HepG2 (cell line): ENCODE measurements at regions not wholly inside any gene's neighbourhood (a gene's known extent, or its start where the extent isn't known, plus 50 kb on each side); places are given as distances from the start of the nearest gene placed in this dataset.

Experiments
- ATAC-seq: fragments of 200-7000 bp; cut with Tn5 transposase; 3 replicates; pipeline ENCODE4 v1.9.1; 2020; ENCODE audit warnings: mild to moderate bottlenecking, moderate library complexity
- BruUV-seq: library from RNA; stranded (reverse); fragments of 400-500 nt; replicated peaks from 2 replicates; lab custom pipeline; 2021; lab: Mats Ljungman, UMichigan
- CTCF ChIA-PET: fragments of 300-600 bp; formaldehyde crosslinking; extraction: SDS; loops from one replicate; lab custom pipeline; 2021; ENCODE audit warnings: low total read pairs, inconsistent platforms, low intra/inter-chr PET ratio; lab: Yijun Ruan, JAX
- POLR2A ChIA-PET: fragments of 350-600 bp; sonication (Branson Sonifier 250); formaldehyde crosslinking; loops from one replicate; lab custom pipeline; 2020; ENCODE audit warnings: antibody characterized with exemption, inconsistent platforms; lab: Yijun Ruan, JAX
- DNase-seq: peaks from one replicate; pipeline ENCODE4 v3.0.0-alpha.2; 2015; ENCODE audit warnings: low spot score
- FAIRE-seq: peaks from 3 replicates; lab custom pipeline; 2011; peaks lifted over from hg19 to GRCh38; lab: Jason Lieb, UNC
- H2AFZ ChIP-seq: one replicate; pipeline ENCODE4 v1.6.1; 2011; ENCODE audit warnings: low read length, inconsistent platforms
- H3K27ac ChIP-seq: fragments of 300-600 bp; 3 replicates; pipeline ENCODE4 v1.8.0; 2011; ENCODE audit warnings: mixed run types, mild to moderate bottlenecking, mixed read lengths, low read length, inconsistent platforms; ENCODE audit not compliant: insufficient read depth; ENCODE audit errors: extremely low read length
- H3K27me3 ChIP-seq, 2 experiments: fragments of 200-600 bp in 1 of 2; 2 replicates in 1 of 2; 3 replicates in 1 of 2; pipeline versions ENCODE4 v1.6.0 to v1.8.0; 2011; ENCODE audit warnings: low read length in 2 of 2, mild to moderate bottlenecking in 2 of 2, moderate library complexity in 2 of 2, inconsistent platforms in 1 of 2; ENCODE audit not compliant: insufficient read depth in 2 of 2, control insufficient read depth in 1 of 2
- H3K36me3 ChIP-seq, 2 experiments: fragments of 200-600 bp in 1 of 2; replicated peaks in 1 of 2; 2 replicates in 1 of 2; 3 replicates in 1 of 2; pipeline versions ENCODE4 v1.5.1 to v1.8.0; 2011; ENCODE audit warnings: low read length in 2 of 2, inconsistent platforms in 1 of 2; ENCODE audit not compliant: insufficient read depth in 2 of 2, control insufficient read depth in 1 of 2
- H3K4me1 ChIP-seq: 2 replicates; pipeline ENCODE4 v1.5.1; 2012; ENCODE audit warnings: low read length, inconsistent platforms; ENCODE audit not compliant: insufficient read depth
- H3K4me2 ChIP-seq: 2 replicates; pipeline ENCODE4 v1.6.0; 2011; ENCODE audit warnings: low read depth, low read length, inconsistent platforms
- H3K4me3 ChIP-seq, 3 experiments: fragments of 200-600 bp in 1 of 3; sonication (generic), shearing (Covaris generic) in 1 of 3; replicated peaks in 1 of 3; 2 replicates each; pipeline ENCODE4 v1.5.1; 2011 to 2016; ENCODE audit warnings: low read length in 3 of 3, inconsistent platforms in 2 of 3, low read depth in 2 of 3, mild to moderate bottlenecking in 2 of 3, control low read depth in 1 of 3, mixed read lengths in 1 of 3; ENCODE audit not compliant: insufficient read depth in 1 of 3
- H3K79me2 ChIP-seq: one replicate; pipeline ENCODE4 v1.6.1; 2011; ENCODE audit warnings: low read length, inconsistent platforms; ENCODE audit not compliant: insufficient read depth
- H3K9ac ChIP-seq: 2 replicates; pipeline ENCODE4 v1.6.0; 2011; ENCODE audit warnings: mild to moderate bottlenecking, low read depth, low read length, inconsistent platforms; ENCODE audit not compliant: insufficient read depth
- H3K9me3 ChIP-seq: 2 replicates; pipeline ENCODE4 v1.5.1; 2012; ENCODE audit warnings: mild to moderate bottlenecking, low read length
- H4K20me1 ChIP-seq: 2 replicates; pipeline ENCODE4 v1.6.0; 2011; ENCODE audit warnings: inconsistent platforms, mild to moderate bottlenecking, low read length, moderate library complexity; ENCODE audit not compliant: insufficient read depth
- MXI1 ChIP-seq: IDR thresholded peaks from 3 replicates; pipeline ENCODE4 v1.6.1; 2012; ENCODE audit warnings: low read depth, low read length, inconsistent platforms, borderline replicate concordance
- NONO ChIP-seq, 2 experiments: fragments of 450-650 bp in 1 of 2; sonication (generic) in 1 of 2; formaldehyde crosslinking in 1 of 2; IDR thresholded peaks in 1 of 2; conservative IDR thresholded peaks in 1 of 2; 2 replicates each; pipeline versions ENCODE4 v1.6.1 to v1.8.0; 2017 to 2022; ENCODE audit warnings: mild to moderate bottlenecking in 1 of 2, missing genetic modification reagents in 1 of 2, moderate library complexity in 1 of 2
- ZFP37 ChIP-seq: sonication (generic); formaldehyde crosslinking; IDR thresholded peaks from 2 replicates; pipeline ENCODE4 v1.4.0; 2020; ENCODE audit warnings: missing genetic modification reagents, borderline replicate concordance
- ZNF234 ChIP-seq: sonication (generic); formaldehyde crosslinking; conservative IDR thresholded peaks from 2 replicates; pipeline ENCODE4 v1.5.1; 2020; ENCODE audit warnings: mild to moderate bottlenecking, missing genetic modification reagents
- ZNF484 ChIP-seq: sonication (generic); formaldehyde crosslinking; IDR thresholded peaks from 2 replicates; pipeline ENCODE4 v1.5.1; 2020; ENCODE audit warnings: mild to moderate bottlenecking, low read depth, missing genetic modification reagents, borderline replicate concordance
- ZNF770 ChIP-seq: sonication (generic); formaldehyde crosslinking; IDR thresholded peaks from 2 replicates; pipeline ENCODE4 v1.5.0; 2020; ENCODE audit warnings: mild to moderate bottlenecking, missing genetic modification reagents
- WGBS: methylation state at CpG from one replicate; pipeline ENCODE4 v1.1.6; 2017; ENCODE audit warnings: low lambda C conversion rate; 5-methylcytosine and 5-hydroxymethylcytosine counted together
- in situ Hi-C: cut with HindIII; loops from 2 replicates; pipeline ENCODE4 v1.10.0; 2017; ENCODE audit warnings: low pct_unique_long_range_greater_than_20kb; ENCODE audit not compliant: extremely low pct_ligation_motif_present
- intact Hi-C: fragments of 100-400 bp; cut with micrococcal nuclease; formaldehyde crosslinking; loops from one replicate; pipeline ENCODE4 v1.10.0; 2022; ENCODE audit not compliant: unreplicated experiment
- TF ChIP-seq, protein P1 (sequence below): sonication (generic); formaldehyde crosslinking; IDR thresholded peaks from 2 replicates; pipeline ENCODE4 v1.4.0; 2020; ENCODE audit warnings: missing genetic modification reagents; ENCODE audit errors: not compliant biosample characterization

DNA sequence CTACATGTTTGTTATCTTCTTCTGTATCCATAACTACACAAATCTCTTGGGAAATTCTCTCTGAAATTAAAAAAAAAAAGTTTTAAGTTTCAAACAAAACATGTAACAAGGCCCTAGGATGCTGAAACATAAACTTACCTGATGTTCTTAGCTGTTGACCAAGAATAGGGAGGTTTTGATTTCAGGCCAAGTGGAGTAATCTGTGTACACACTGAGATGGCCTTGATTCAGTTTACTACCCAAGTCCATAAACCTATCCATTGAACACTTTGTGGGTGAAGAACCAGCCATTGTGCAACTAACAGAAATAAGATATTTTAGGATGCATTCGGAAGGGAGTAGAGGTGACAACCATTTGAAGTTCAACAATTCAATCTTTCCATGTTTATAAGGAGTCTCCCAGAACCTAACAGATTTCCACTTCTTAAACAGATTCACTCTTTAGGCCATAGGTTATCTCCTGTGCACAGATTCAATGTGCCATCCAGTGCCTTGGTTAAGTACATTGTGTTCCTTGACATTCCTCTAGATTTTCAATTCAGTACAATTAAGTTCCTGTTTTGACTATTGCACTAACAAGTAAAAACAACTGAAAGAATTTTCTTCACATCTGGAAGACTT is 143.1 kb downstream of the CRPPA start:
- Histone ChIP-seq H3K27me3 (no peaks in the 10 kb centered on the region), H3K27ac (no peak overlapping the region), H3K4me1 (no peaks in the 10 kb centered on the region), H3K79me2 (no peaks in the 10 kb centered on the region), H3K36me3 (no peaks in the 10 kb centered on the region), H2AFZ (no peak overlapping the region), H4K20me1 (no peaks in the 10 kb centered on the region), H3K4me2 (no peak overlapping the region), H3K9ac (no peak overlapping the region), H3K9me3 (no peaks in the 10 kb centered on the region), H3K4me3 (no peak overlapping the region)
- FAIRE-seq: no peak
- no peak for DNase-seq
- no TSS peak for BruUV-seq
- ChIA-PET CTCF (no interaction called here), POLR2A (no interaction called here)
- in situ Hi-C loops: no loop called here
- ATAC-seq: no peak
- WGBS: 27% methylated on average over 1 of the region's 1 CpG
- intact Hi-C loops: no loop called here
- TF ChIP-seq MXI1 (no peak), ZNF770 (CRISPR knock-in tag) (no peak), ZNF234 (no peak), ZNF484 (CRISPR knock-in tag) (no peak), NONO (IDR thresholded peaks at IDR 0.05) (no peak), NONO (CRISPR knock-in tag; conservative IDR thresholded peaks at IDR 0.05) (no peak), ZFP37 (CRISPR knock-in tag) (no peak)
- TF ChIP-seq, protein P1, sequence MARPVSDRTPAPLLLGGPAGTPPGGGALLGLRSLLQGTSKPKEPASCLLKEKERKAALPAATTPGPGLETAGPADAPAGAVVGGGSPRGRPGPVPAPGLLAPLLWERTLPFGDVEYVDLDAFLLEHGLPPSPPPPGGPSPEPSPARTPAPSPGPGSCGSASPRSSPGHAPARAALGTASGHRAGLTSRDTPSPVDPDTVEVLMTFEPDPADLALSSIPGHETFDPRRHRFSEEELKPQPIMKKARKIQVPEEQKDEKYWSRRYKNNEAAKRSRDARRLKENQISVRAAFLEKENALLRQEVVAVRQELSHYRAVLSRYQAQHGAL: no peak
